Kidney (tissue), 13 donors: ENCODE measurements at regions not wholly inside any gene's neighbourhood (a gene's known extent, or its start where the extent isn't known, plus 50 kb on each side); places are given as distances from the start of the nearest gene placed in this dataset.
A peak's percentile ranks its signal among the peaks of the same experiment; 100 is the strongest.

Experiments used
- DNase-seq, 5 donors: peaks; one replicate each; pipeline ENCODE4 v3.0.0-alpha.2; 2013 to 2020
- FAIRE-seq: peaks from 2 replicates; lab custom pipeline; 2012; peaks lifted over from hg19 to GRCh38; lab: Jason Lieb, UNC
- H3K27ac ChIP-seq, 2 donors: one replicate each; pipeline ENCODE4 v1.7.0; 2013; ENCODE audit warnings: low read depth in 2 of 2, low read length in 2 of 2, inconsistent platforms in 1 of 2
- H3K27me3 ChIP-seq: one replicate; pipeline ENCODE4 v1.7.1; 2013; ENCODE audit warnings: low read length, inconsistent platforms; ENCODE audit not compliant: control insufficient read depth, insufficient read depth
- H3K36me3 ChIP-seq, 3 donors: one replicate each; pipeline versions ENCODE4 v1.7.0 to v1.7.1; 2013; ENCODE audit warnings: low read length in 3 of 3, control low read depth in 1 of 3, inconsistent platforms in 1 of 3; ENCODE audit not compliant: insufficient read depth in 3 of 3, control insufficient read depth in 2 of 3
- H3K4me1 ChIP-seq, 3 donors: one replicate each; pipeline versions ENCODE4 v1.7.0 to v1.7.1; 2013; ENCODE audit warnings: low read length in 3 of 3, inconsistent platforms in 1 of 3, low read depth in 1 of 3; ENCODE audit not compliant: control insufficient read depth in 2 of 3, insufficient read depth in 2 of 3
- H3K4me3 ChIP-seq, 3 donors: one replicate each; pipeline versions ENCODE4 v1.7.0 to v1.8.1; 2013; ENCODE audit warnings: low read length in 3 of 3, control low read depth in 1 of 3, inconsistent platforms in 1 of 3
- H3K9ac ChIP-seq, 3 donors: one replicate each; pipeline versions ENCODE4 v1.7.0 to v1.7.1; 2013; ENCODE audit warnings: low read length in 3 of 3, control low read depth in 1 of 3, inconsistent platforms in 1 of 3
- H3K9me3 ChIP-seq, 3 donors: one replicate each; pipeline versions ENCODE4 v1.7.0 to v1.7.1; 2013; ENCODE audit warnings: low read length in 3 of 3, control low read depth in 1 of 3, inconsistent platforms in 1 of 3; ENCODE audit not compliant: control insufficient read depth in 2 of 3, insufficient read depth in 1 of 3
- intact Hi-C: fragments of 100-400 bp; cut with DNase I; formaldehyde crosslinking; loops from one replicate; pipeline ENCODE4 v1.11.1; 2022
- TF ChIP-seq, protein P1 (sequence below): IDR thresholded peaks from 3 replicates; pipeline ENCODE4 v1.5.1; 2012; ENCODE audit warnings: mild to moderate bottlenecking, moderate library complexity, borderline replicate concordance; ENCODE audit not compliant: insufficient read depth; ENCODE audit errors: extremely low read depth
- donor health status: control.
- donor health status: control.
- donor health status: control.
- donor health status: control.
- donor health status: control.
- donor health status: DM: yes; HTN: yes; CAD: no.
- donor health status: Normal renal cell carcinoma (clear cell type).

DNA sequence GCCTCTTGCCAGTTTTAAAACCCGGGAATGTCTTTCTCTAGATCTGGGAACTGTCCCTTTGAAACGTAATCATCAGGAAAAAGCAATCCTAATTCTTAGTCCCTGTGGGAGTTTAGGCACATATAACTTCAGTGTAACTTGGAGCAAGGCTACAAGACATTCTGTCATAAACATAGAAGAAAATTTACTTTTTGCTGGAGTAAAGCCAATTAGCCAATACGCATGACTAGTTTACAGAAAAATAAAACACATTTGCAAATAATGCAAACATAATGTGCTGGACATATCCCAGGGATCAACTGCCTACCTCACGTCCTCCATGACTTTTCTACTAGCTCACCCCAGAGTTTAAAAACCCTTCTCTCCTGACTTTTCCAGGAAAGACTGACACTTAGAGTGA is 970.6 kb downstream of the MRPL39 start:
- DNase-seq (peak in 2 of 5 donors; percentile 2 to 4), FAIRE-seq (no peak)
- H3K27ac ChIP-seq, result no peak overlapping the region
- H3K9me3 ChIP-seq, result no peaks in the 10 kb centered on the region
- no peak overlapping the region for H3K9ac ChIP-seq
- H3K27me3 ChIP-seq, result no peaks in the 10 kb centered on the region
- no peaks in the 10 kb centered on the region for H3K36me3 ChIP-seq
- TF ChIP-seq, protein P1, sequence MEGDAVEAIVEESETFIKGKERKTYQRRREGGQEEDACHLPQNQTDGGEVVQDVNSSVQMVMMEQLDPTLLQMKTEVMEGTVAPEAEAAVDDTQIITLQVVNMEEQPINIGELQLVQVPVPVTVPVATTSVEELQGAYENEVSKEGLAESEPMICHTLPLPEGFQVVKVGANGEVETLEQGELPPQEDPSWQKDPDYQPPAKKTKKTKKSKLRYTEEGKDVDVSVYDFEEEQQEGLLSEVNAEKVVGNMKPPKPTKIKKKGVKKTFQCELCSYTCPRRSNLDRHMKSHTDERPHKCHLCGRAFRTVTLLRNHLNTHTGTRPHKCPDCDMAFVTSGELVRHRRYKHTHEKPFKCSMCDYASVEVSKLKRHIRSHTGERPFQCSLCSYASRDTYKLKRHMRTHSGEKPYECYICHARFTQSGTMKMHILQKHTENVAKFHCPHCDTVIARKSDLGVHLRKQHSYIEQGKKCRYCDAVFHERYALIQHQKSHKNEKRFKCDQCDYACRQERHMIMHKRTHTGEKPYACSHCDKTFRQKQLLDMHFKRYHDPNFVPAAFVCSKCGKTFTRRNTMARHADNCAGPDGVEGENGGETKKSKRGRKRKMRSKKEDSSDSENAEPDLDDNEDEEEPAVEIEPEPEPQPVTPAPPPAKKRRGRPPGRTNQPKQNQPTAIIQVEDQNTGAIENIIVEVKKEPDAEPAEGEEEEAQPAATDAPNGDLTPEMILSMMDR, result no peak
- intact Hi-C loops, result no loop called here
- no peaks in the 10 kb centered on the region for H3K4me1 ChIP-seq
- no peak overlapping the region for H3K4me3 ChIP-seq

DNA sequence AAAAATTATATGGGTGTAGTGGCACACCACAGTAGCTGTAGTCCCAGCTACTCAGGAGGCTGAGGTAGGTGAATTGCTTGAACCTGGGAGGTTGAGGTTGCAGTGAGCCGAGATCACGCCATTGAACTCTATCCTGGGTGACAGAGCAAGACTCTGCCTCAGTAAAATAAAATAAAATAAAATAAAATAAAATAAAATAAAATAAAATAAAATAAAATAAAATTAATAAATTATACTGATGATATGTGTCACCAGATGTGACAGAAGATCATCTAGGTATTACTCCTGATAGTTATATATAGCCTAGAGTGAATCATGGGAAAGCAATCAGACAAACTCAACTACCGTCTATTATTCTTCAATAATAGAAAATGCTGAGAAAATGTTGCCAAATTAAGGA is 972.5 kb downstream of the MRPL39 start:
- Histone ChIP-seq H3K9ac (no peak overlapping the region), H3K27me3 (no peaks in the 10 kb centered on the region), H3K4me1 (no peaks in the 10 kb centered on the region), H3K4me3 (no peak overlapping the region), H3K36me3 (no peaks in the 10 kb centered on the region), H3K9me3 (no peaks in the 10 kb centered on the region), H3K27ac (no peak overlapping the region)
- TF ChIP-seq, protein P1, result no peak
- no peak for FAIRE-seq
- intact Hi-C loops, result no loop called here
- DNase-seq, result no peak

DNA sequence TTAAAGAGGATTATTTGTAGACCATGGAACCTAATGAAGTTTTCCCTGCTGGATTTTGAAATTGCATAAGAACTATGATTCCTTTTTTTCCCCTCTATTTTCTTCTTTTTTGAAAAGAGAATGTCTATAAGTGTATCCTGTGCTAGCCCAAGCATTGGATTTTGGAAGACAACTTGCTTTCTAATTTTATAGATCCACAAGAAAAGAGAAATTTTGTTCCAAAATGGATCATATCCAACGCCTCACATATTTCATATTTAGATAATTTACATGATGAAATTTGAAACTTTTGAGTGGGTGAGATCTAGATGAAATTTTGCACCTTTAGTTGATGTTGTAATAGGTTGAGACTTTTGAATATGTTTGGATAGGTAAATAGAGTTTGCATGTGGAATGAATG is 978.7 kb downstream of the MRPL39 start:
- Histone ChIP-seq H3K27ac (no peak overlapping the region), H3K9me3 (no peaks in the 10 kb centered on the region), H3K27me3 (no peaks in the 10 kb centered on the region), H3K4me1 (no peaks in the 10 kb centered on the region), H3K4me3 (no peak overlapping the region), H3K9ac (no peak overlapping the region), H3K36me3 (no peaks in the 10 kb centered on the region)
- FAIRE-seq (no peak), DNase-seq (no peak)
- TF ChIP-seq, protein P1, result no peak
- intact Hi-C loops, result no loop called here

DNA sequence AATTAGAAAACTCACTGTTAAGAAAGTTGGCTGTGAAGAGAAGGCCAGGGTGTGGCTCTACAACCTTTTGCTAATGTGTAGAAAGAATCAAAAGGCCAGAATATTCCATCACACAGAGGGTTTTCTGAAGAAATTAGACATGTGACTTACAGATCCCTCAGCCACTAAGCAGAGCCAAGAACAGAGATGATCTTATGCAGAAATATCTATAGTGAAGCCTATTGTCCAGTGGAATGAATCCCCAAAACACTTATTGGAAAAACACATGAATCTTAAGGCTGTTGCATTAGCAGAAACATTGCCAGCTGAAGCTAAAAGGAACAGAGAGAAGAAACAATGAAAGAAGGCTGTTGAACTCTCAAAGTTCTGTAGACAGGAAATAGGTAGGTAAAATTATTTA is 979.2 kb downstream of the MRPL39 start:
- Histone ChIP-seq H3K27ac (no peak overlapping the region), H3K27me3 (no peaks in the 10 kb centered on the region), H3K9me3 (no peaks in the 10 kb centered on the region), H3K36me3 (no peaks in the 10 kb centered on the region), H3K9ac (no peak overlapping the region), H3K4me3 (no peak overlapping the region), H3K4me1 (no peaks in the 10 kb centered on the region)
- no peak for FAIRE-seq
- intact Hi-C loops, result no loop called here
- TF ChIP-seq, protein P1, result no peak
- DNase-seq, result no peak
